ENCODE measurements at regions not wholly inside any gene's neighbourhood (a gene's known extent, or its start where the extent isn't known, plus 50 kb on each side); places are given as distances from the start of the nearest gene placed in this dataset.

DNA sequence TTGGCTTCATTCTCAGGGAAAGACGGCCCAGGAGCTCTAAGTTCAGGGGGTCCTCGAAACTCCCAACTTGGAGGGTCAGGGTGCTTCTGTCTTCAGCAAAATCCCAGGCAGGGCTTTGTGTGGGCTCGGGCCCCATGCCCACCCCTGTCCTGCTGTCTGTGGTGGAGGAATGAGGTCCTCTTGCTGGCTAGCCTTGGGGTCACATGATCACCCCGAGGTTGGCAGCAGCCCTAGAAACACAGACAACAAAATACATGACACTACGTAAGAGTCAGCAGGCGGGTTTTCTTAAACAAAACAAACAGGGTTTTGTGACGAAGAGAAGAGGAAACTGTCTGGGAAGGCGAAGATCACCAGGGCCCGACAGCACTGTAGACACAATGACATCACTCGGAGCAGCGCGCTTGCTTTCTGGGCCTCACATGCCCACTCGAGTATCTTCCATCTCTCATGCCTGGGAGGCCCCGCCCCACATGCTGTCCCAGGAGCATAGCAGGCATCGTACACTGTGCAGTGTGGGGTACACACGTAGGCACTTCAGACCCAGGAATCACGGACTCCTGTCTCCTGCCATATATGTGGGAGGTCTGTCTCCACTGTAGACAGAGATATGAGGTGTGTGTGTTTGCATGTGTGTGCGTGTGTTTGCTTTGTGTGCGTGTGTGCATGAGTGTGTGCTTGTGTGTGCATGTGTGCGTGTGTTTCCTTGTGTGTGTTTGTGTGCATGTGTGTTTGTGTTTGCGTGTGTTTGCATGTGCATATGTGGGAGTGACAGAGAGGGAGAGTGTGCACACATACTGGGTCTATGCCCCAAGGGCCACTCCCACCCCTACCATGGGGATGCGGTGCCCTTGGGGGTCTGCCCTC lies 94.7 kb downstream of the SIK1 start:
- no peak for DNase-seq

DNA sequence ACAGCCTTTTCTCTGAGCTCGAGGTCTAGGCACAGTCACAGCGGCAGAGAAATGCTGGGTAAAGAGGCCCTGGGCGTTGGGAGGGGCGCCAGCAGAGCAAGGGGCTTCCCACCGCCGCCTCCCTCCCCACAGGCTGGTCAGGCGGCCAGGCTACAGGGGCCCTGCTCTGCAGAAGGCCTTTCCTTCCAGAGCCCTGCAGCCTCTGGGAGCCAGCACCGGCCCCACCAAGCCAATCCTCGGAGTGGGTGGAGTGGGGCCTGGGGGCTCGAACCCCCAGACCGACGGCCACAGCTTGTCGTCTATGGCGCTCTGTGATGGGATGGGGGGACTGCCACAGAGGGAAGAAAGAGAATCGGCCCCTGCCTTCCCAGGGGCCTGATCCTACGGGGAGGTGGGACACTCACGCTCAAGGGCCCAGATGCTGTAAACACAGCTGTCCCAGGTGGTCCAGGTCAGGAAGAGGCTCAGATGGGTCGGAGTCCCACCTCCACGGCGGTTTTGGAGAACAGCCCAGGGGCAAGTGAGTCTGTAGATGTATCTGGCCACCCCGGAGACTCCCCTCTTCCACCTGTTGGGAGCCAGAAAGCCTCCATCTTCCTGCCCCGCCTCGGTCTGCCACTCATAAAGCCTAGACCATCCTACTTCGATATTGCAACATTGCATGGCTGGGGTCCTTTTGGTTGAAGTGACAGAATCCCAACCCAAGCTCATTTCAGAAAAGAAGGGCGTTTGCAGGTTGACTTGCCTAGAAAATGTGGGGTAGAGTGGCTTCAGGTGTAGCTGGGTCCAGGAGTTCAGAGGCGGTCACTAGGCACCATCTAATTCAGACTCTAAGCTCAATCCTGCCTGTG lies 95.6 kb downstream of the SIK1 start:
- DNase-seq, result no peak

DNA sequence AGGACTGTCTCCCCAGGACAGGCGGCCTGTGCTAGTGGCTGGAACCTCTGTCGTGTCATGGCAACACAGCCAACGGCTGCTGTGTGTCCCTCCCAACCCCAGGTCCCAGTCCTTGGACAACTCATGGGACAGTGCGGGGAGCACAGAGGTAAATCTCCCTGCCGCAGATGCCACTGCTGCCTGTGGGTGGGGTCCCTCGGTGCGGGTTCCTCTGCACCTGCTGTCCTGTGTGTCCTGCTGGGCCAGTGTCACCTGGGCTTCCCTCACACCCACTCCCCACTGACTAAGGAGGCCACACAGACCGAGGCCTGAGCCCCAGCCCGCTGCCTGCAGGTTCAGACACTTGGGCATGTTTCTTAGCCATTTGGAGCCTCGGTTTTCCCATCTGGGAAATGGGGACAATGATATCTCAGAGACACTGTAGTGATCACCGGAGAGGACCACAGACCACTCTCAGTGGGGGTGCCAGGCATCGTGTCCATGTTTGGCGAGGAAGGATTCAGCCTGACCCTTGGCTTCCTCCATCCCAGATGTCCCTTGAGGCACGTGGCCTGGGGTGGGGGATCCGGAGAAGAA lies 96.5 kb downstream of the SIK1 start:
- no peak for DNase-seq

DNA sequence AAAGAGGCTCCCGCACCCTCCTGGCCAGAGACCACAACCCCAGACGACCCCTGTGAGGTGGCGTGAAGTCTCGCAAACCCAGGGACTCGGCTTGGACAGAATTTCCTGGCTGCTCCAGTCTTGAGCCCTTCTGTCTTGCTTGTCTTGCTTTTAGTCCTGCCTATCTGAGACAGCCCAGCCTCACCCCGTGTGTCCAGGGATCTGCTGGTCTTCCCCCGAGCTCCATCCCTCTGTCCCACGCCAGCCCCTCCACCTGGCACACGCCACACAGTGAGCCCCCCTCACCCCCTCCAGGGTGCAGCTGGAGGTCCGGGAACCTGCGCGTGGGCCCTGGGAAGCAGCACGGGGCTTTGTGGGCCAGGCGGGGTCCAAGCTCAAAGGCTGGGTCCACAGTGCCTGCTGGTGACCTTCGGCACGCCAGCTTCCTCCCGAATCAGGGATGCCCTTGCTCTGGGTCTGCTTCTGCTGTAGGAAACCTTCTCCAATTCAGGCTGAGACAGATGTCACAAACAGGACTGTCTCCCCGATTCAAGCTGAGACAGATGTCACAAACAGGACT lies 97.1 kb downstream of the SIK1 start:
- DNase-seq, result no peak

DNA sequence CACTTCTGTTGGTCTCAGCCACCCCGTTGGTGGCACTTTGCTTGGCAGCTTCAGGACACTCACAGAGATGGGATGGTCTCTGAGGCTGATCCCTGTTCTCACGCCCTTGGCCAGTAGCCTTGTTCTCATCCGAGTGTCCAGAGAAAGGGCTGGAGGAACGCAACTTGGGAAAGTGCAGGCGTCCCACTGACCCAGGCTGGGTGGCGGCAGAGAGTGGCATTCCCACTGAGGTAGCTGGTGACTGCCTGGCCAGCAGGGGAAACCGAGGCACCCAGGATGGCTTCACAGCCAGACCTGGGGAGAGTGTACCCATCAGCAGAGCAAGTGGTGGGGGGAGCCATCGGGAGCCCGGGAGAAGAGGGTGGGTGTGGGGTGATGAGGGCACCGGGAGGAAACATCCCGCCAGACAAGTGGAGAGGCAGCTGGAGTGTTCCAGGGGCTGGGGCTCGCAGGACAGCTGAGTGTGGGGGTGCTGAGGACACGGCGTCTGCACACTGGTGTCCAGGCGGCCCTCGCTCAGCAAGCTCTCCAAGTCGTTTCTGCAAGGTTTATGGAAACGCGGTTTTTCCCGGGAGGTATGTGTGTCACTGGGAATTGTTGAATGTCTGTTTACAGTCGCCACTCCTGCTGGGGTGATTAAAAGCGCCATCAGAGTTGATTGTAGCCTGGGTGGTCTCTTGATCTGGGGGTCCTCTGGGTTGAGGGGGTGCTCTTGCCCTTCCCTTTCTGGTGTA lies 97.8 kb downstream of the SIK1 start:
- no peak for DNase-seq

DNA sequence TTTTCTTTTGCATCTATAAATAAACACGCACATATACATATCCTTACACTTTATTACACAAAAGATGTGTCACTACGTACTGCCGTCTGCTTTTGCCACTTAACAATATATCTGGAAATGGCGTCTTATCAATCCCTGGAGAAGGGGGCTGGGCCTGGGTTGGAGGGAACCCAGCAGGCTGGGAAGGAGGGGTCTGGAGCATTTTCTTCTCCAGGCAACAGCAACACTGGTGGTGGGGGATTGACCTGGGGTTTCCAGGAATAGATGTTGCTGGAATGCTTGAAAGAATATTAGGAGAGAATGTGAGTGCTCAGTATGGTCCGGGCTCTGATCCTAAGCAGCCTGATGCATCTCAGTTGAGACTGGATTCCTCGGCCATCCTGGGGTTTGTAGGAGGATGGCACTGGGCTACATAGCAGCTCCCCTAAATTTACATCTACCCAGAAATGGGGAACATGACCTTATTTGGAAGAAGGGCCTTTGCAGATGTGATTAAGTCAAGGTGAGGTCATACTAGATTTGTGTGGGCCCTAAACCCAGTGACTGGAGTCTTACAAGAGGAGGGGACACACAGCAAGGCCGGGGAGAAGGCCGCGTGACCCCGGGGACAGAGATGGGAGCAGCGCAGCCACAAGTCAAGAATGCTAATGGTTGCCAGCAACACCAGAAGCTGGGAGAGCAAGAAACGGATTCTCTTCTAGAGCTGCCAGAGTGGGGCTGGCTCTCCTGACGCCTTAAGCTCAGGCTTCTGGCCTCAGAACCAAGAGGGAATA lies 98.6 kb downstream of the SIK1 start:
- DNase-seq, result no peak

DNA sequence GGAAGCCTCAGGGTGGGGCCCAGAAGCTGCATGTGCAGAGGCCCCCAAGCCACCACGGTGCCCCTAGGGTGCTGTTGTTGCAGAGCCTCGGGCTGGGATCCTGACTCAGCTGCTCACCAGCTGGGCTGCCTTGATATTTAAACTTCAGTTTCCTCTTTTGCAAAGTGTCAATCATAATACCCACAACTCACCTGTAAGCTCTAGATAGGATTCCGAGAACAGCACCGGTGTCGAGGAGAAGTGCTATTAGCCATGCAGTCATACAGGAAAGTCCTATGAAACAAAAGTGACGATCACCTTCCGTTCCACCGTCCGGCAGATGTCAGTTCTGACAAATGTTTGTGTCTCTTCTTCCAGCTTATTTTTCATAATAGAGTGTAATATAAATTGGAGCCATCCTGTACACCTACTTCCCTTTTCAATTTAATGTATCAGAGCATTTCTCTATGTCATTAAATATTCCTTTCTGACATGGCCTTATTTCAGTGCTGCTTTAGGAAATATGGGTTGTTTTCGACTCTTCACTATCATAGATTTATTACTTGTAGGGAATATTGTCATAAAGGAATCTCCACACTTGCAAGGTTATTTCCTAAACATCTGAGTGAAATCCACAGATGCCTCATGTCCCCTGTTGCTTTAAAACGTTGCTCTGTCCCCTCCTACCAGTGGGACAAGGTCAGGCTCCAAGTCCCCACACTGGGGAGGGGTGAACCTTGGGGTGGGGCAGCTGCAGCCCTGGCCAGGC lies 100.8 kb downstream of the SIK1 start:
- DNase-seq, result no peak

DNA sequence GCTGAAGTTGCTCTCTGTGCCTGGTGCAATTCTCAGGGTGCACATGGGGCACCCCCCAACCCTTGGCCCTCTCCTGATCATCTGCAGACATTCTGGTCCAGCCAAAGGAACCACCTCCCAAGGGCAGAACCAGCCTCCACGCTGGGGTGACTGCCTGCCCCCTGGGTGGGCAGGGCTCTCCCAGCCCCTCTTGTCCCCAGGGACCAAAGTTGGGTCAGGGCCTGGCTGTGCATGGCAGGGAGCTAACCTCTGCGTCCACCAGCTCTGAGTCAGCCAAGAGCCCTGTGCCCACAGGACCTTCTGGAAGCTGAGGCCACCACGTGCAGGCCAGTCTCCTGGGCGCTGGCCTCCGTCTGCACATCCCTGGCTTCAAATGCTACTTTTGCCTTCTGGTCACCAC lies 101.9 kb downstream of the SIK1 start:
- DNase-seq, result no peak

DNA sequence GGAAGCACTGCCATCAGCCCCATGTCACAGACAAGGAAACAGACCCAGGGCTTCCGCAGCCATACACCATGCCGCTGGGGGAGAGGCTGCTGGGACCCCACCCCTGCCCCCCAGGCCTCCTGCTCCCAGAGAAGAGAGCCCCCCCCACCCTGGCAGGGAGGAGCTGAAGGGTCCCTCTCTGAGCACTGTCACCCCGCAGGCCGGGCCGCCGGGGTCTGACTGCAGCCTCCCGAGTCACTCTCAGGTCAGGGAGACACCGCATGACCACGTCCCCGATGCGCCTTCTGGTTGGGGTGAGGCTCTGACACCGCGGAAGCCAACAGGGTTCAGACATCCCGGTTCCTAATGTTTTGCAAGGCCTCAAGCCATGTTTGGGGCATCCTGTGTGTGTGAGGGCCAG lies 102.3 kb downstream of the SIK1 start:
- no peak for DNase-seq

DNA sequence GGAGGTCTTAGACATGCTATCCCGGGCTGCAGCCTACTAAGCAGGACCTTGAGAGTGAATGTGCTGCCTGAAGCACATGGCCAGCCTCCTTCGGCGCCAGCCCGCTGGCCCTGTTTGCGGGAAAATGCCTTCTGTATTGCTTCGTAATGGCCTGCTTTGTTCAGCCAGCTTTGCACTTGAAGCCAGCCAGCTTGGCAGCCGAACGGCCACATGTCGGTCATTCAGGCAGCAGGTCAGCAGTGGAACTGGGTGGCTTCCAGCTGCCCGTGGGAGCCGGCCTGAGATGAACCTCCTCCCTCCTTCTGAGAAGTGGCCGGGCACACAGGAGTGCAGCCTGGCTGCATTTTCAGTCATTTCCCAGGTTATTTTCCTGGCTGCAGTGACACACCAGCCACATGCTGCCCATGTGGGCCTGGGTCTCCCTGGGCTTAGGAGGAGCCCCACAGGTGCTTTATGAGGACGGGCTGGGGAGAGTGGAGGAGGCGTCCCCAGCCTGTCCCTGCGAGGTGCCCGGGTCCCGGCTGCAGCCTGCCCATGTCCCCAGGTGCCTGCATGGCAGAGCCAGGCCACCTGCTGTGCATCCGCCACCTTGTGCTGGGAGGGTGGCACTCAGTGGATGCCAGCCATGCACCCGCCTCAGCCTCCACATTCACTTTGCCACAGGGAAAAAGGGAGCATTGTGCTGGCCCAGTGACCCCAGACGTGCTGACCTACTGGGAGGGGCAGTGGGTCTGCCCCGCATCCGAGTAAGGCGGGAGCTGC lies 103.5 kb downstream of the SIK1 start:
- DNase-seq, result no peak

DNA sequence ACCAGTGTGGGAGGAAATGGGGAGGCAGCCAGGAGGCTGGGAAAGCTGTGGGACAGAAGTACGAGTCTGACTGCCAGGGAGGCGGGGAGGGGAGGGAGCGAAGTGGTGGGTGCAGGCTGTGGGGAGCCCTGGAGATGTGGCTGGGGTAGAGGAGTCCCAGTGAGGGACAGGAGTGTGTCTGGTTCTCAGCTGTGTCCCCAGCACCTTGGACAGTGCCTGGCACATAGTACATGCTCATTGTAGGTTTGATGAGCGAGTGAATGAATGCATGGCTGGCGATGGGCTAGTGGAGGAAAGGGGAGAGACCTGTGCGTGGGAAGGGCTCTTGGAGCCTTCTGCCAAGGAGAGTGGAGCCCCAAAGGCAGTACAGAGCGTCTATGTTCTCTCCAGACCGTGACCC lies 104.1 kb downstream of the SIK1 start:
- DNase-seq, result no peak

DNA sequence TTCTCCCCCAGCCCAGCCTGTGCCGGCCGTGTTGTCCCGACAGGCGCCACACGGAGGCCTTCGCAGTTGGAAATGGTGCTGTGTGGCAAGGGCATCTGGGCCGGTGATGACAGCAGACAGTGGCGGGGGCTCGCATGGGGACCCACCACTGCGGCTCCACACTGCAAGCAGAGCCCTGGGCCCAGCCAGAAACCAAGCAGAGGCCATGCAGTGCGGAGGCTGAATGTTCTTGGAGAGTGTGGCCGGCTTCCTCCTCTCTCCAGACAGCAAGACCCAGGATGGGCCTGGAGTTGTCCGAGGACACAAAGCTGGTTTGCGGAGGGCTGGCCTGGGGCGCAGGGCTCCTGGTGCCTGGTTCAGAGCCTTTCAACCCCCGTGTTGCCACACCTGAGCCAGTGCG lies 104.6 kb downstream of the SIK1 start:
- DNase-seq, result no peak

DNA sequence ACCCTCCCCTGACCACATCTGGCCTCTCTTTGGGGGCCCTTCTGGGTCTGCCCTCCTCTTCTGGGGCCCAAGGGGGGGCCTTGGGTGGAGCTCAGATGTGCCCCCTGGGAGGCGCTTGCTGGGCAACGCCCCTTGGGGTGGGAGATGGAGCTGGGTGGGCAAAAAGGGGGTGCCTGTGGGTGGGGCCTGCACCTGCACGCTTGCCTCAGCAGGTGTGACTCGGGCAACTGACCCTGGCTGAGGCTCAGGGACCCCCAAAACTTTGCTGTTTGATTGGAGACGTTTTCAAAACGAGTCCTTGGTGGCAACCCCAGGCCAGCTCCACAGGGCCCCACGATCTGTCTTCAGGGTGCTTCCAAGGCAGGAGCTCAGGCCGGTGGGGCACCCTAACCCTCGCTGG lies 105.3 kb downstream of the SIK1 start:
- no peak for DNase-seq

DNA sequence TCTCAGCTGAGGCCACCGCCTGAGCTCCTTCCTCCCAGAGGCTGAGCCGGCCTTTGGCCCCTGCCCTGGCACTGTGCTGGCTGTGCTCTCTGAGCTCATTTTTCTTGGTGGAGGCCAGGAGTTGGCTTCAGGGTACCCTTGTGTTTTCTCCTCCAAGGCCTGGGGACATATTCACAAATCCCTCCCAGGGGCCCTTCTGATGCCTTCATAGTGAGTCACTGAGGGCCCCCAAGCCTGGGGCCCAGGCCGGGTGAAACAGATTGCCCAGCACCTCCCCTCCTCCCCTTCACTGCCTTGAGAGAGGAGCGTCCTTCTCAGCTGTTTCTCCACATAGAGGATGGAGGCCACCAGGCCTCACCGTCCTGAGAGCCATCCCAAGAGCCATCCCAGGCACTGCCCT lies 105.8 kb downstream of the SIK1 start:
- no peak for DNase-seq

DNA sequence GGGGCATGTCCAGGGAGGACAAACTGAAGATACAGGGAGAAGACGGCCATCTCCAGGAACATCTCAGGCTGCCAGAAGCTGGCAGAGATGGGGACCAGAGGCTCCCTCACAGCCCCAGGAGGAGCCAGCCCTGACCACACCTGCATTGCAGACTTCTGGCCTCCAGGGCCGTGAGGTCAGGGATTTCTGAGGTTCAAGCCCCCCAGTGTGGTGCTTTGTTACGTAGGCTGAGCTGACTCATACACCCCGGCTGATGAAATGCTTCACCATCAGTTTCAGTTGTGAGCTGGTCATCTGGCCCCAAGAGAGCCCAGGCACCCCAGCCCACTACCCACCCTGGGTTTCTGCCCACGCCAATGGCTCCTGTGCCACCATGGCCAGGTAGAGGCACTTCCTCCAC lies 106.4 kb downstream of the SIK1 start:
- DNase-seq, result no peak

DNA sequence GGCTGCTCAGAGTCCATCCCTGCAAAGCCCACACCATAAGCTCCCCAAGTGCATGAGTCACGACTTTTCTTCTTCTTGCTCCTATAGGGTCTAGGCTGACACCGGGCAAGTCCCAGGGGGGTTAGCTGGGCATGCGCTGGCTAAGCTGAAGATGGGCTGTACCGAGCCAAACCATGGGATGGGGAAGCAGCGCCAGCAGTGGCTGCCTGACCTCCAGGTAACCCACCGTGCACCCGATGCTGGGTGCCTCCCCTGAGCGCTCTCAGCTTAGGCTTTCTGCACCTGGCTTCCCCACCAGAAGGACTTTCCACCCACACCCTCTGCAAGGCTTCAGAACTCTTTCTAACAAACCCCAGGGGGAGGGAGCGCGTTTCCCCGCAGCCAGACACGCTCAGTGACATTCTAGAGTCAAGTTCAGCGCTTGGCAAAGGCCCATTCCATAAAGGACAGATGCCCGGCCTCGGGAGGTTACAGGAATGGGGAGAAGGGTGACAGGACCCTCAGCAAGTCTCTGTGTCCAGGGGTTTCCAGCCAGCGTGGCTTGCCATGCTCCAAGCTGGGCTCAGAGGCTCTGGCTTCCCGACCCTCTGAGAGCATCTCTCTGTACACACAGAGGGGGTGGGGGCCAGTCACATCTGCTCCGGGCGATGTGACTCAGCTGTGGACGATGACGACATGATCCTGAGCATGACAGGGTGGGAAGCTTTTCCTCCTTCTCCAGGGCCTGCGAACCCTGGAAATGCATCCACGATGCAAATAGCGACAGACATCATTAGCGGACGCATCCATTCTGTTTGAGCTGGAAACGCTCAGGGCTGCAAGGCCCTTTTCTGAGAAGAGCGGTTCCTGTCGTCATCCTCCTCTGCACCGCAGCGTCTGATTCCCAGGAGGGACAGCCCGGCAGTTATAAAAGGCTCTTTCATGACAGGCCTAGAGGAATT lies 107.8 kb downstream of the SIK1 start:
- DNase-seq, result no peak

DNA sequence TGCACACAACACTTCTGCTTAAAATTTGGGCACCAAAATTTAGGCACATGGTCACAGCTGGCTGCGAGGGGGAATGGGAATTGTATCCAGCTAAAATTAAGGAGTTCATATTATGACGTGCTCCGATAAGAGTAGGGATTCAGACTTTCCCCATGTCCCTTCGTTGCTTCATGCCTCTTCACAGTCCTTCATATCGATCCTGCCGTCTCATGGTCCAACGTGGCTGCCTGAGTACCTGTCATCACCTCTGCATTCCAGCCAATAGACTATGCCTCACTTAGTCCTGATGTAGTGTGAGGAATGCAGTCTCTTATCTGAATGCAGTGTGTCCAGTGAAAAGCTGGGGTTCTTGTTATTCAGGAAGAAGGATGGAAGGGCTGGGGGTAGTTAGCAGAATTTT lies 108.6 kb downstream of the SIK1 start:
- DNase-seq, result no peak

DNA sequence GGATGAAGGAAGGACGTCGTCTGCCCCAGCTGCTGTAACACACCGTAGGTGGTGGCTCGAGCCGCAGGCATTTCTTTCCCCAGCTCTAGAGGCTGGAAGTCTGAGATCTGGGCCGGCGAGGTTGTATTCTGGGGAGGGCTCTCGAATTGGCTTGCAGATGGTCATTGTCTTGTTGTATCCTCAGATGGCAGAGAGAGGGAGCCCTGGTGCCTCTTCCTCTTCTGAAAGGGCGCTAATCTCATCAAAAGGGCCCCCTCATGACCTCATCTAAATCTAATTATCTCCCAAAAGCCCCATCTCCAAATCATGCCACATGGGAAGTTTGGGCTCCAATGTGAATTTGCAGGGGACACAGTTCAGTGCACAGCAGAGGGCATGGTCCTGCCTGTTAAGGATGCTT lies 109.0 kb downstream of the SIK1 start:
- no peak for DNase-seq

DNA sequence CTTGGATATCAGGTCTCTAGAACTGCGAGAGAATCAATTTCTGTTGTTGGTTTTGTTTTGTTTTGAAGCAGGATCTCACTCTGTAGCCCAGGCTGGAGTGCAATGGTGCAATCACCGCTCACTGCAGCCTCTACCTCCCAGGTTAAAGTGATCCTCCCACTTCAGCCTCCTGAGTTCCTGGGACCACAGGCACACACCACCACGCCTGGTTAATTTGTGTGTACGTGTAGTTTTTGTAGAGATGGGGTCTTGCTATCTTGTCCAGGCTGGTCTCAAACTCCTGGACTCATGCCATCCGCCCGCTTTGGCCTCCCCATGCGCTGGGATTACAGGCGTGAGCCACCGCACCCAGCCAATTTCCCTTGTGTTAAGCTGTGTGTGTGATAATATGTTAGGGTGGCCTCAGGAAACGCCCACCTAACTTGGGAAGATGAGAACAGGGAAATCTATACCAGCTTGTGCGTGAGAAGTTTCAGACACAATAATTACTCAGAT lies 109.6 kb downstream of the SIK1 start:
- DNase-seq, result no peak
